NK-92 (cell line): ENCODE measurements at regions not wholly inside any gene's neighbourhood (a gene's known extent, or its start where the extent isn't known, plus 50 kb on each side); places are given as distances from the start of the nearest gene placed in this dataset.

Source experiments
- DNase-seq: peaks from one replicate; lab custom pipeline; 2025; ENCODE audit not compliant: unreplicated experiment; lab: John Stamatoyannopoulos, UW

DNA sequence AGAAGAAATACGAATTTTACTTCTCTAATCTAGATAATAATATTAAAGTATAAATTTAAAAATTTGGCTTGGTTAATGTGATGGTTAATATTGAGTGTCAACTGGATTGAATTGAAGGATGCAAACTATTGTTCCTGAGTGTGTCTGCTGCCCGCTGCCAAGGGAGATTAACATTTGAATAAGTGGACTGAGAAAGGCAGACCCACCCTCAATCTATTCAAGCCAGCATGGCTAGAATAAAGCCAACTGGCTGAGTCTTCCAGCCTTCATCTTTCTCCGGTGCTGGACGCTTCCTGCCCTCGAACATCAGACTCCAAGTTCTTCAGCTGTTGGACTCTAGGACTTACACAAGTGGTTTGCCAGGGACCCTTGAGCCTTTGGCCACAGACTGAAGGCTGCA, 152.7 kb downstream of the TBXT start:
- no peak for DNase-seq

GRCh38 chr6:166010136-166010960, 157.3 kb downstream of the TBXT start:
- DNase-seq = no peak

DNA sequence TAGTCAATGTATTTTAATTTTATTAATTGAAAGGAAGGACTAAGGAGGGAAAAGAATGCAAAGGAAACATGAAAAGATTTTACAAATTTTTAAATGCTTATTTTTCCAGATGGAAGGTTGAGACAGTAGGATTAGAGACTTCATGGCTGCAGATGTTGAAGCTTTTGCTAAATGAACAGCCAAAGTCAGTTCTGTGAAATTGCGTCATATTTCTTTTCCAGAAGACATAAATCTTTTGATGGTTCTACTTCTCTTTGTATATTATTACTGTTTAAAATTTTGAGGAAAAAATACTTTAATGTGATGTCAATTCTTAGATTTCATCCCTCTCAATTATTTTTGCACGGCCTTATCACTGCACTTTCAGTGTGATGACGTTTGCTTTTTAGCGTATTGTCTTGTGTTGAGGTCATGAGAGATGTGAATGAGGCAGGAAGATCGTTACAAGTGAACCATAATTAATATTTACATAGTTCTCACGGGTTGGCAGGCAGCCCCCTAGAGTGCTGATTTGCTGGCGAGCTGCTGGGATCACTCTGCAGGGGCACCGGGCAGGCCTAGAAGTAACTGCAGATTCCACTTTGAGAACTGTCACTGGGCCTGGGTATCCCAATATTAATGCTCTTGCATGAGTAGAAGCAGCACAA, 158.1 kb downstream of the TBXT start:
- no peak for DNase-seq

GRCh38 chr6:166008441-166009369, 158.9 kb downstream of the TBXT start:
- no peak for DNase-seq

DNA sequence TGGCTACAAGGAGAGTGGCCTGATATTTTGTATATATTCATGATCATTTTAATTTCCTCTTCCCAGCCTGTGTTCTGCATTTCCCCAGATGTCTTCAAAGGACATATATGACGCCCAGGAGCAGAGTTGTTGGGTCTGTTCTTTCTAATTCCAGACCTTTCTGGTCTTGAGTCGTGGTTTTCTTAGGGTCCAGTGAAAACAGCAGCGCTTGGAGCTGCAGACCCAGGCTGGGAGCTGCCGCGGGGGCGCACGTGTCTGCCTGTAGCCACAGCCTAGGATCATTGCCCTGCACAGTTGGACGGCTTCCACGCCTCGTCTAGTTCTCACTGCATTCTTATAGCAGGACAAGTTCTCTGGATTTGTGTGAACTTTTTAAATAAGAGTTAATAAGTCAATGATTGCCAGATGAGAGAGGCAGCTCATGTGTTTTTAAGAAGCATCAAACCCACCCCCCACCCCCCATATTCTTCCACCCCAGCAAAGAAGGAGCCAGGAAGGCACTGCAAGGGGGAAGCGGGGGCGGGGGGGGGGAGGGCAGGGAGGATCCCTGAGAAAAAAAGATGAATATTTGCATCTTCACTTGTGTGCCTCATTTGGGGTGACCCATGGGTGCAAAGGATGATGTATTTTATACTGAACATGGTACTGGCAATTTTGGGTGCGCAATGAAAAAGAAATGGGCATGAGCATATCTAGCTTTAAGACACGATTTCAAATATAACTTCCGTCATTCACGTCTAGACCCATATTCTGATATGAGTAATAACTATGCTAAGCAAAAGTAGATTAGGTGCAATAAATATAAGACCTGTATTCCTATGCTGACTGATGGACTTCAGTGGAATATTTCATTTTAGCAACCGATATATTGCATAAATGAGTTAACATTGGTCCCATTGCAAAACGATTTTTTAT, 160.0 kb downstream of the TBXT start:
- DNase-seq = no peak

DNA sequence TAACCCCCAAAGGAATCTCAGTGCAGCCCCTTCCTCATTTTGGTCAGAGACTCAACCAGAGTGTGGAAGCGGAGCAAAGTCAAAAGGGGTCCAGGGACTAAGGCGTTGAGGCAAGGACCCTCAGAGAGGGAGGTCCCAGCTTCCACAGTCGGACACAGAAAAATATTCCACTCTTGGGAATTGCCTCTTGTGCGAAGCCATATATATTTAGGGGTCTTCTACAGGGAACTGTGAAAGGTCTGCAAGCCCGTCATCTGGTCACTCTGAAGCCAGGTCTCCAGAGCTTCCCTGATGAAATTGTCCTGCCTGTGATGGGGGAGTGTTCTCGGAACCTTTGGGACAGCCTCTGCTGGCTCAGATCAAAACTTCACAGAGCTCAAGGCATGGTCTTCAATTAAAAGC, 160.8 kb downstream of the TBXT start:
- DNase-seq = no peak

GRCh38 chr6:166005944-166006899, 161.4 kb downstream of the TBXT start:
- no peak for DNase-seq

DNA sequence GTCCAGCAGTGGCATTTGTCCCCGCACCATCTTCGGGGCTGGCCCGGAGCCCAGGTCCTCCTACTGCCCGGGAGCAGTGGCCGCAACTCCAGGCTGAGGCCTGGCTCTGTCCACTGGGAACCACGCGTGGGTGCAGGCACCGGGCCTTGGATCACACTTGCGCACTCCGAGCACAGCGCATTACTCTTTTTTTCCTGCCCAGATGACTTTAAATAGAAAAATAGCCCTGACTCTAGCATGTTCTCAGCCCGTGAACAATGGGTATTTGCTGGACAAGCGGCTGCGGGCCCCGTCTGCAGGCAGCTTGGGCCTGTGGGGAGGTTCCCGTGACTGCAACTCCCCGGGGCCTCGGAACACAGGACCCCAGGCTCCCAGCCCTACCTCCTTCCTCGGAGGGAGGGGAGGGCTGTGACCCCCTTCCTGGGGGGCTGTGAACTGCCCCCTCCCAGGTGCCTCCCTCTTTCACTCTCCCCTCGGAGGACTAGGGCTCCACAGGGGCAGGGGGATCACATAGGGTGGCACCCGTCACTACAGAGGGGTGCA, 162.2 kb downstream of the TBXT start:
- no peak for DNase-seq

DNA sequence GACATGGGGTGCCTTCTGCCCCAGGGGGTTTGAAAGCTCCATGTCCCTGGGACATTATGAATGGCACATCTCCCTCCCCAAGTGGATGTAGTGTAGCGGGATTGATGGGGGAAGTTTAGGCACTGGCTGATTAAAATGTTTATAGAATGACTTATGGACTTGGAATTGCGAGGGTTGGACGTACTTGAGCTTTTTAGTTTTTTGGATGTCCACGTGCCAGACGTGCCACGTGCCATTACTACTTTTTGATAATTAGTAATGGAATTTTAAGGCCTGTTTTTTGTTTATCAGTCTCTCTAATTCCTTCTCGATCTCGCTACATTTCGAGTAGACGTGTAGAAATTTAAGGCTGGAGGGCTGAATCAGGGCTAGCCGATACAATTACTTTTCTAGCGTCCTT, 162.8 kb downstream of the TBXT start:
- DNase-seq = no peak

- DNase-seq = no peak
Measured at GRCh38 chr6:166004471-166004870, 163.2 kb downstream of the TBXT start.

DNA sequence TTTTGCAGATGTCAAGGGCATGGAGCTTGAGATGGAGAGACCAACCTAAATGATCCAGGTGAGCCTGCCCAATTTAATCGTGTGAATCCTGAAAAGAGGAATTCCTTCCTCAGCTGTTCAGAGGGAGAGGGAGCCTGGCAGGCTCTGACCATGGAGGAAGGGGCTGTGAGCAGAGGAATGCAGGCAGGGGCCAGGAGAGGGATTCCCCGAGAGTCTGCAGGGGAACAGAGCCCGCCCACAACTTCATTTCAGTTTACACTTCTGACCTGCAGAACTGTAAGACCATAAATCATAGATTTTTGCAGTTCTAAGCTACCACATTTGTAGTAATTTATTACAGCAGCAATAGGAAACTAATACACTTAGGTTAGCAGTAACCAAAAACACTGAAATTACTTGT, 164.1 kb downstream of the TBXT start:
- no peak for DNase-seq

DNA sequence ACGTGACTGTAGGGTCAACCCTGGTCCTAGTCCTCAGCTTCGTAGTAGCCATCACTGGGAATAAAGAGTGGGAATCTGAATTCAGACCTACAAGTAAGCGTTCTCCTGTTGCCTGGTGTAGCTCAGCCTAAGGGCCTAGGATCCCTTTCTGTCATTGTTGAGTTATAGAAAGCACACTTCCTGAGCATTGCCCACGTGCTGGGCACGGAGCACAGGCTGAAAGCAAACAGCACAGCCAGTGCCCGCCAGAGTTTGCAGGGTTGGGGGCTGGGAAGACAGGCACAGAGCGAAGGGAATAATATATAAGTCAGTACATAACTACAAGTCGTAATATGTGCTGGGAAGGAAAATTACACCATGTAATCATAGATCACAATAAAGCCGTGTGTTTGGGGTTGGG, 166.3 kb downstream of the TBXT start:
- DNase-seq = no peak

GRCh38 chr6:165999279-165999678, 168.4 kb downstream of the TBXT start:
- no peak for DNase-seq

DNA sequence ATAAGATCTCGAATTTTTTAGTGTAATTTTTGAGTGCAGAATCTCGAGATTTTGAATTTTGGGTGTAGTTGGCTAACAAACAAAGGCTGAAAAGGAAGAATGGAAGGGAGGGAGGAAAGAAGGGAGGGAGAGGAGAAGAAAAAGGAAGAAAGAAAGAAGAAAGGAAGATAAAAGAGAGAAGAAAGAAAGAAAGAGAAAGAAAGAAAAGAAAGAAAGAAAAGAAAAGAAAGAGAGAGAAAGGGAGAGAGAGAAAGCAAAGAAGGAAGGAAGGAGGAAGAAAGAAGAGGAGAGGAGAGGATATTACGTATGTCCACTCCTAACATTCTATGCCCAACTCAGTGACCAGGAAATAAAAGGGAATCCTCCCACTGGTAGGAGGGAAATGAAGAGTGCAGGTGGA, 169.6 kb downstream of the TBXT start:
- no peak for DNase-seq

GRCh38 chr6:165991341-165991740, 176.3 kb downstream of the TBXT start:
- DNase-seq = no peak

- no peak for DNase-seq
Measured at GRCh38 chr6:165990216-165990615, 177.4 kb downstream of the TBXT start.

DNA sequence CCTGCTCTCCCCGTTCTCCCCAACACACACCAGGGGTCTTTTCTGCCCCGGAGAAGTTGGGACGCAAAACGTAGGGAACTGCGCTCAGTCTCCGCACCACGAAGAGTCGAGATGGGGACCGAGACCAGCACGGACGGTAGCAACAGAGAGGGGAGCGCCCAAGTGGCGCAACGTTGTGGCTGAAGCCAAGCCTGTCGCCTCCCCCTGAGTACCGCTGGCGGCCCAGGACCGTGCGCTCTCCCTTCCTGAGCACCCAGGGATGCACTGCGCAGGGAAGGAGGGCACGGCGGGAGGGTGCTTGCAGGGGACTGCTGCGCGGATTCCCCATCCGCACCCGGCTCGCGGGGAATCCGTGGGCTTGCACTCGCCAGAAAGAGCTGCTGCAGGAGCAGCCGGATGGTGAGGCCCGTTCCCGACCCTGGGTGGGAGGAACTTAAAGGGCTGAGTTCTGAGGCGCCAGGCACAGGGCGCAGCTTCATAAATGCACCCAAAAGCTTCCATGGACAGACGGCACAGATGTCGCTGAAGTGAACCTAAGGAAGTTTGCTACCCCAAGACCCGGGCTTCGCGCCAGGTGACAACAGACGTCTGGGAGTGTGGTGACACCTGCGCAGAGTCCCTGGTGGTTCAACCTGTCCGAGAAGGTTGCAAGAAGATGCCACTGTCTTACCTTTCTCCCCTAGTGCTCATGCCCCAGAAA, 178.7 kb downstream of the TBXT start:
- no peak for DNase-seq

DNA sequence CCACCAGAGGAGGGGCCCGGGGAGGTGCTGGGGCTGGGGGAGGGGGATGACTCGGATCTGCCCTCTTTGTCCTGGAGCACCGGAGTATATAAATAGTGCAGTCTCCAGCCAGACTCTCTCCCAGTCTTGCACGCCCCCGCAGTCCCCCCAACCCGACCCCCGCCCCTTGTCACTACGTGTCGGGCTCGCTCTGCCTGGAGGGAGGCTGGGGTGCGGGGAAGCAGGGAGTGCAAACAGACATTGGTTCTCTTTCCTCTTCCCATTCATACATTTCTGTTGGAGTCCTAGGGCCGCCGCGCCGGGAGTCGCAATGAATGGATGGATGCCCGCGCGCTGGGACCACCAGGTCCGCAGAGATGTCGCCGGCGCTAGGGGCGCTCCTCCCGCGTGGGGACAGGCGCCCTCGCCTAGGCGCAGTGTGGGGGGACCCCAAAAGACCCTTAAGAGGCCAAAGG, 179.3 kb downstream of the TBXT start:
- no peak for DNase-seq
